SK-N-SH (cell line): ENCODE measurements at regions not wholly inside any gene's neighbourhood (a gene's known extent, or its start where the extent isn't known, plus 50 kb on each side); places are given as distances from the start of the nearest gene placed in this dataset.

ENCODE experiments used
- CTCF ChIA-PET: fragments of 300-600, 350-600 bp; formaldehyde crosslinking; extraction: SDS; loops from one replicate; lab custom pipeline; 2021; lab: Yijun Ruan, JAX
- POLR2A ChIA-PET: fragments of 350-600 bp; sonication (Branson Sonifier 250); formaldehyde crosslinking; extraction: SDS; loops from one replicate; lab custom pipeline; 2020; ENCODE audit warnings: antibody characterized with exemption, inconsistent platforms; lab: Yijun Ruan, JAX
- DNase-seq: peaks from one replicate; pipeline ENCODE4 v3.0.0; 2012
- H2AFZ ChIP-seq: fragments of 200-600 bp; sonication (generic); 2 replicates; pipeline ENCODE4 v1.8.1; 2016; ENCODE audit warnings: antibody characterized with exemption, mild to moderate bottlenecking, low read depth
- H3F3A ChIP-seq: fragments of 200-600 bp; sonication (generic); replicated peaks from 2 replicates; pipeline ENCODE3; 2016; ENCODE audit warnings: antibody characterized with exemption, mild to moderate bottlenecking; ENCODE audit not compliant: insufficient read depth
- H3K27ac ChIP-seq, 2 experiments: fragments of 200-500 bp in 1 of 2; fragments of 200-600 bp in 1 of 2; sonication (Bioruptor generic) in 1 of 2; sonication (generic), shearing (Covaris generic) in 1 of 2; 2 replicates each; pipeline versions ENCODE4 v1.5.1 to v1.6.1; 2014 to 2016; ENCODE audit warnings: low read depth in 2 of 2, inconsistent platforms in 1 of 2, low read length in 1 of 2, mild to moderate bottlenecking in 1 of 2, mixed read lengths in 1 of 2
- H3K27me3 ChIP-seq: fragments of 200-600 bp; sonication (generic), shearing (Covaris generic); 2 replicates; pipeline ENCODE4 v1.6.1; 2016; ENCODE audit warnings: mixed run types; ENCODE audit not compliant: insufficient read depth
- H3K36me3 ChIP-seq, 2 experiments: fragments of 200-500 bp in 1 of 2; fragments of 200-600 bp in 1 of 2; sonication (Bioruptor generic) in 1 of 2; sonication (generic) in 1 of 2; replicated peaks in 1 of 2; 2 replicates each; pipeline versions ENCODE3 to v1.5.1; 2014 to 2016; ENCODE audit warnings: low read length in 1 of 2, mild to moderate bottlenecking in 1 of 2; ENCODE audit not compliant: insufficient read depth in 2 of 2, control insufficient read depth in 1 of 2
- H3K4me1 ChIP-seq, 2 experiments: fragments of 200-500 bp in 1 of 2; fragments of 200-600 bp in 1 of 2; sonication (Bioruptor generic) in 1 of 2; sonication (generic), shearing (Covaris generic) in 1 of 2; 2 replicates each; pipeline versions ENCODE4 v1.5.1 to v1.6.1; 2014 to 2016; ENCODE audit warnings: low read depth in 1 of 2, low read length in 1 of 2, mixed run types in 1 of 2; ENCODE audit not compliant: insufficient read depth in 2 of 2, control insufficient read depth in 1 of 2
- H3K4me2 ChIP-seq: fragments of 200-600 bp; sonication (generic), shearing (Covaris generic); 2 replicates; pipeline ENCODE4 v1.6.1; 2017; ENCODE audit warnings: mixed run types
- H3K4me3 ChIP-seq, 2 experiments: fragments of 200-500 bp in 1 of 2; fragments of 200-600 bp in 1 of 2; sonication (Bioruptor generic) in 1 of 2; sonication (generic), shearing (Covaris generic) in 1 of 2; 2 replicates each; pipeline versions ENCODE4 v1.5.1 to v1.8.1; 2014 to 2016; ENCODE audit warnings: low read depth in 2 of 2, inconsistent platforms in 1 of 2, low read length in 1 of 2, mild to moderate bottlenecking in 1 of 2, mixed read lengths in 1 of 2, moderate library complexity in 1 of 2
- H3K79me2 ChIP-seq: fragments of 200-600 bp; sonication (generic); 2 replicates; pipeline ENCODE4 v1.8.1; 2017; ENCODE audit warnings: mild to moderate bottlenecking; ENCODE audit not compliant: insufficient read depth
- H3K9ac ChIP-seq: fragments of 200-600 bp; sonication (generic); 2 replicates; pipeline ENCODE4 v1.6.1; 2017; ENCODE audit warnings: mixed run types
- H3K9me2 ChIP-seq: fragments of 200-600 bp; sonication (generic); 2 replicates; pipeline ENCODE4 v1.6.1; 2017; ENCODE audit warnings: mixed run types
- H3K9me3 ChIP-seq: fragments of 200-600 bp; sonication (generic); 2 replicates; pipeline ENCODE4 v1.6.1; 2017; ENCODE audit warnings: mixed run types, mild to moderate bottlenecking, moderate library complexity
- H4K20me1 ChIP-seq: fragments of 200-600 bp; sonication (generic); 2 replicates; pipeline ENCODE4 v1.6.1; 2017; ENCODE audit warnings: mild to moderate bottlenecking, mixed run types; ENCODE audit not compliant: insufficient read depth
- ELF1 ChIP-seq: IDR thresholded peaks from 2 replicates; pipeline ENCODE4 v1.4.0; 2012
- EZH2phosphoT487 ChIP-seq: fragments of 200-600 bp; sonication (generic); IDR thresholded peaks from 2 replicates; pipeline ENCODE4 v1.6.1; 2017; ENCODE audit warnings: low read depth, mixed run types, mild to moderate bottlenecking, antibody characterized with exemption, moderate library complexity, borderline replicate concordance
- GABPA ChIP-seq: IDR thresholded peaks from 2 replicates; pipeline ENCODE4 v1.4.0; 2012; ENCODE audit warnings: low read depth, mild to moderate bottlenecking
- MAX ChIP-seq: IDR thresholded peaks from 2 replicates; pipeline ENCODE4 v1.4.0; 2012; ENCODE audit warnings: low read depth
- MEF2A ChIP-seq: IDR thresholded peaks from 2 replicates; pipeline ENCODE4 v1.4.0; 2012; ENCODE audit warnings: low read depth, borderline replicate concordance
- NFIC ChIP-seq: IDR thresholded peaks from 2 replicates; pipeline ENCODE4 v1.4.0; 2012; ENCODE audit warnings: borderline replicate concordance
- RXRA ChIP-seq: IDR thresholded peaks from 2 replicates; pipeline ENCODE4 v1.4.0; 2012; ENCODE audit warnings: low read depth, mild to moderate bottlenecking, borderline replicate concordance
- SMC3 ChIP-seq: IDR thresholded peaks from 2 replicates; pipeline ENCODE4 v1.6.1; 2012; ENCODE audit warnings: low read depth, low read length, improper control_type of control experiment
- TEAD4 ChIP-seq: IDR thresholded peaks from 2 replicates; pipeline ENCODE4 v1.4.0; 2012; ENCODE audit warnings: mild to moderate bottlenecking, borderline replicate concordance; ENCODE audit not compliant: insufficient read depth
- WGBS: methylation state at CpG from one replicate; pipeline ENCODE4 v1.1.6; 2017; ENCODE audit warnings: low lambda C conversion rate; 5-methylcytosine and 5-hydroxymethylcytosine counted together

GRCh38 chr3:3675186-3675585 is 124.0 kb upstream of the LRRN1 start:
- ChIA-PET POLR2A (no interaction called here), CTCF (no interaction called here)
- Histone ChIP-seq H3K9me3 (no peaks in the 10 kb centered on the region), H3F3A (no peaks in the 10 kb centered on the region), H3K4me1 (no peaks in the 10 kb centered on the region), H3K27me3 (no peaks in the 10 kb centered on the region), H3K27ac (no peak overlapping the region), H3K4me2 (no peak overlapping the region), H4K20me1 (no peaks in the 10 kb centered on the region), H3K9me2 (no peaks in the 10 kb centered on the region), H2AFZ (no peak overlapping the region), H3K36me3 (no peaks in the 10 kb centered on the region), H3K79me2 (no peaks in the 10 kb centered on the region), H3K4me3 (no peak overlapping the region), H3K9ac (no peak overlapping the region)
- no peak for TF ChIP-seq MEF2A
- TF ChIP-seq SMC3: no peak
- no peak for TF ChIP-seq GABPA
- no peak for TF ChIP-seq NFIC
- no peak for DNase-seq

GRCh38 chr3:3666664-3667063 is 132.6 kb upstream of the LRRN1 start:
- WGBS: 13% methylated on average over 3 of the region's 3 CpGs
- ChIA-PET CTCF (interaction anchor here (0.8 kb wide), 1 partner anchor 24 kb away, joined by 3 read pairs; no protein-coding TSS in a partner anchor), POLR2A (no interaction called here)
- H3K9me3 ChIP-seq: no peaks in the 10 kb centered on the region
- H2AFZ ChIP-seq: no peak overlapping the region
- no peak overlapping the region for H3K4me2 ChIP-seq
- H3K9me2 ChIP-seq: no peaks in the 10 kb centered on the region
- no peak overlapping the region for H3K9ac ChIP-seq
- H3K79me2 ChIP-seq: no peaks in the 10 kb centered on the region
- no peaks in the 10 kb centered on the region for H3K36me3 ChIP-seq
- TF ChIP-seq MEF2A: no peak
- TF ChIP-seq TEAD4: no peak
- TF ChIP-seq EZH2phosphoT487: no peak
- no peaks in the 10 kb centered on the region for H4K20me1 ChIP-seq
- DNase-seq: no peak
- no peaks in the 10 kb centered on the region for H3K27me3 ChIP-seq
- no peaks in the 10 kb centered on the region for H3F3A ChIP-seq
- H3K4me3 ChIP-seq: no peak overlapping the region
- no peak overlapping the region for H3K27ac ChIP-seq
- no peaks in the 10 kb centered on the region; a peak in 1 of 4 replicates for H3K4me1 ChIP-seq

GRCh38 chr3:3665961-3666640 is 133.1 kb upstream of the LRRN1 start:
- Histone ChIP-seq H3K36me3 (no peaks in the 10 kb centered on the region), H3K79me2 (no peaks in the 10 kb centered on the region), H3K4me3 (no peak overlapping the region), H2AFZ (no peak overlapping the region), H3K4me2 (no peak overlapping the region), H3K27me3 (no peaks in the 10 kb centered on the region), H3K9me2 (no peaks in the 10 kb centered on the region), H3K27ac (no peak overlapping the region), H3F3A (no peaks in the 10 kb centered on the region), H3K4me1 (no peaks in the 10 kb centered on the region; a peak in 1 of 4 replicates), H4K20me1 (no peaks in the 10 kb centered on the region), H3K9me3 (no peaks in the 10 kb centered on the region), H3K9ac (no peak overlapping the region)
- no peak for DNase-seq
- WGBS: 8% methylated on average over 10 of the region's 13 CpGs
- ChIA-PET CTCF (no interaction called here), POLR2A (no interaction called here)
- TF ChIP-seq RXRA (no peak), ELF1 (no peak), MAX (no peak)
